ENCODE measurements at regions not wholly inside any gene's neighbourhood (a gene's known extent, or its start where the extent isn't known, plus 50 kb on each side); places are given as distances from the start of the nearest gene placed in this dataset.

- H3K9me3 ChIP-seq, result no peaks in the 10 kb centered on the region
- DNase-seq (no peak), ATAC-seq (no peak)
- H3K27ac ChIP-seq, result no peak overlapping the region
- no peak overlapping the region for H3K4me3 ChIP-seq
- intact Hi-C loops (cut with DNase I), result no loop called here
- H3K36me3 ChIP-seq, result no peaks in the 10 kb centered on the region
- no peak for TF ChIP-seq CTCF (IDR thresholded peaks at IDR 0.05)
- H3K4me1 ChIP-seq, result no peaks in the 10 kb centered on the region
- H3K27me3 ChIP-seq, result no peaks in the 10 kb centered on the region
Observed at GRCh38 chr2:5764041-5764440, 71.9 kb downstream of the SOX11 start.

DNA sequence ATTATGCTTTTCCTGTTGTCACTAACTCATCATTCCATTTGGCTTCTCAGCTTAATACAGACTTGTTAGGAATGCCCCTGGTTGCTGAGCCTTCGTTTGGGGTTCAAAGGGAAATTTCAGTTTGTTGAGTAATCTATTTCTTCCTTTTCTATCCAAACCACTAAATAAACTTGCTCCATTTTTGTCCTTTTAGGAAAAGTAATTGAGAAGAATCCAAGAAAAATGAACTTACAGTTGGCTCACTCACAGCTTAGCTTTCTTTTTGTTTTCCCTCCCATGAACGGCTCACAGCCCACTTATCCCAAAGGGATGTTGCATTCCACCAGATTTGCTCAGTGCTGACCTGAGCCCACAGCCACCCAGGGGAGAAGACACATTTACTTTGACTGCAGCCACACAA lies 73.9 kb downstream of the SOX11 start:
- Histone ChIP-seq H3K4me3 (no peak overlapping the region), H3K9me3 (no peaks in the 10 kb centered on the region), H3K4me1 (no peaks in the 10 kb centered on the region), H3K27me3 (no peaks in the 10 kb centered on the region), H3K36me3 (no peaks in the 10 kb centered on the region), H3K27ac (no peak overlapping the region)
- no peak for DNase-seq
- TF ChIP-seq CTCF (IDR thresholded peaks at IDR 0.05), result no peak
- no peak for ATAC-seq
- intact Hi-C loops (cut with DNase I), result no loop called here

- ATAC-seq, result no peak
Observed at GRCh38 chr2:5766561-5766960, 74.4 kb downstream of the SOX11 start.

GRCh38 chr2:5777131-5777535 lies 84.9 kb downstream of the SOX11 start:
- no peaks in the 10 kb centered on the region for H3K9me3 ChIP-seq
- ATAC-seq, result peak; percentile 80
- DNase-seq, result no peak
- H3K4me3 ChIP-seq, result no peak overlapping the region
- H3K27me3 ChIP-seq, result no peaks in the 10 kb centered on the region
- H3K36me3 ChIP-seq, result no peaks in the 10 kb centered on the region
- intact Hi-C loops (cut with DNase I), result no loop called here
- no peak for TF ChIP-seq CTCF (IDR thresholded peaks at IDR 0.05)
- H3K27ac ChIP-seq, result no peak overlapping the region
- no peaks in the 10 kb centered on the region for H3K4me1 ChIP-seq

More at GRCh38 chr2:5766561-5766960, 74.4 kb downstream of the SOX11 start:
- Histone ChIP-seq H3K4me1 (no peaks in the 10 kb centered on the region), H3K4me3 (no peak overlapping the region), H3K27me3 (no peaks in the 10 kb centered on the region), H3K27ac (no peak overlapping the region), H3K36me3 (no peaks in the 10 kb centered on the region), H3K9me3 (no peaks in the 10 kb centered on the region)
- intact Hi-C loops (cut with DNase I), result no loop called here
- DNase-seq, result no peak
- no peak for TF ChIP-seq CTCF (IDR thresholded peaks at IDR 0.05)

DNA sequence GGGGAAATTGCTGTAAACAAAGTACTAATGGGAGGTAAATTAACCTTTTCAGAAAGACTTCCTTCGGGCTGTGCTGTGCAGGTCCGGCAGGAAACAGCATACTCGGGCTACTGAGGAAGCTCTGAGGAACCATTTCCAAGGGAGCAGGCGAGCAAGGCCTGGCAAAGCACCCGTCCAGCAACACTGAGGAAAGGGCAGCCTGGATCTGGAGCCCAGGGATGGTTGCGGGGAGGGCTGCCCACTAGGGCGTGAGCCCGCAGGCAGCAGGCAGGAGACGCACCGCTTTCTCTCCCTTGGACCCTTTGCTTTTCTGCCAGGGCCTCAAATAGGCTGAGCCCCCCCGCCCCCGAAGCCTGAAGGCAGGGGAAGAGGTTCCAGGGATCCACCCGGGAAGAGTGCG lies 89.5 kb downstream of the SOX11 start:
- TF ChIP-seq CTCF (IDR thresholded peaks at IDR 0.05), result no peak
- no peak for DNase-seq
- H3K27me3 ChIP-seq, result no peaks in the 10 kb centered on the region

GRCh38 chr2:5782103-5782502 lies 89.9 kb downstream of the SOX11 start:
- DNase-seq, result no peak
- ATAC-seq, result no peak
- intact Hi-C loops (cut with DNase I), result no loop called here

More for the DNA sequence above, 89.5 kb downstream of the SOX11 start:
- H3K9me3 ChIP-seq, result peaks cover 5% of the 10 kb centered on the region
- no peaks in the 10 kb centered on the region for H3K4me1 ChIP-seq
- ATAC-seq, result no peak
- H3K4me3 ChIP-seq, result no peak overlapping the region
- intact Hi-C loops (cut with DNase I), result no loop called here
- H3K36me3 ChIP-seq, result no peaks in the 10 kb centered on the region
- H3K27ac ChIP-seq, result no peak overlapping the region

More at GRCh38 chr2:5782103-5782502, 89.9 kb downstream of the SOX11 start:
- no peaks in the 10 kb centered on the region for H3K4me1 ChIP-seq
- H3K27me3 ChIP-seq, result no peaks in the 10 kb centered on the region
- H3K27ac ChIP-seq, result no peak overlapping the region
- H3K9me3 ChIP-seq, result peaks cover 5% of the 10 kb centered on the region
- TF ChIP-seq CTCF (IDR thresholded peaks at IDR 0.05), result no peak
- H3K4me3 ChIP-seq, result no peak overlapping the region
- no peaks in the 10 kb centered on the region for H3K36me3 ChIP-seq
